A549 (cell line): ENCODE measurements at regions not wholly inside any gene's neighbourhood (a gene's known extent, or its start where the extent isn't known, plus 50 kb on each side); places are given as distances from the start of the nearest gene placed in this dataset.

Experiments used
- ATAC-seq, 2 experiments: fragments of 200-7000 bp in 1 of 2; fragments of >200 bp in 1 of 2; cut with Nextera tagmentation in 1 of 2; cut with Tn5 transposase in 1 of 2; 3 replicates each; pipeline versions ENCODE4 v1.8.0 to v1.9.1; 2018 to 2020; ENCODE audit warnings: mild to moderate bottlenecking in 1 of 2, moderate library complexity in 1 of 2
- CTCF ChIA-PET: fragments of 300-600 bp; sonication (Branson Sonifier 250); formaldehyde crosslinking; extraction: SDS; loops from one replicate; lab custom pipeline; 2021; ENCODE audit warnings: antibody characterized with exemption, inconsistent platforms; lab: Yijun Ruan, JAX
- POLR2A ChIA-PET: fragments of 350-600 bp; formaldehyde crosslinking; extraction: SDS; loops from one replicate; lab custom pipeline; 2021; ENCODE audit warnings: antibody characterized with exemption, inconsistent platforms; lab: Yijun Ruan, JAX
- DNase-seq, 2 experiments: peaks; one replicate each; pipeline versions ENCODE4 v3.0.0 to v3.0.0-alpha.2; 2011 to 2016; ENCODE audit warnings: low read depth in 1 of 2, low spot score in 1 of 2
- FAIRE-seq: peaks from 2 replicates; lab custom pipeline; 2011; peaks lifted over from hg19 to GRCh38; lab: Jason Lieb, UNC
- H3K27ac ChIP-seq, 2 experiments: fragments of >200 bp; sonication (Bioruptor Twin); formaldehyde crosslinking; 3 replicates each; pipeline ENCODE4 v1.5.1; 2016 to 2017
- H3K4me1 ChIP-seq: fragments of >200 bp; sonication (Bioruptor Twin); formaldehyde crosslinking; 3 replicates; pipeline ENCODE4 v1.6.1; 2016
- H3K4me2 ChIP-seq: fragments of >200 bp; sonication (Bioruptor Twin); formaldehyde crosslinking; 3 replicates; pipeline ENCODE4 v1.6.1; 2016
- H3K4me3 ChIP-seq: fragments of >200 bp; sonication (Bioruptor Twin); formaldehyde crosslinking; 3 replicates; pipeline ENCODE4 v1.5.1; 2016
- H3K9me3 ChIP-seq: fragments of >200 bp; sonication (Bioruptor Twin); formaldehyde crosslinking; 3 replicates; pipeline ENCODE4 v1.6.1; 2016
- CBX2 ChIP-seq: fragments of 200-600 bp; sonication (generic); IDR thresholded peaks from 2 replicates; pipeline ENCODE4 v1.6.1; 2016; ENCODE audit warnings: low read depth, mild to moderate bottlenecking, borderline replicate concordance
- CBX8 ChIP-seq: fragments of 200-600 bp; sonication (generic); IDR thresholded peaks from 2 replicates; pipeline ENCODE4 v1.6.1; 2016
- CEBPB ChIP-seq, 2 experiments: fragments of >200 bp in 1 of 2; sonication (Bioruptor Twin) in 1 of 2; formaldehyde crosslinking in 1 of 2; IDR thresholded peaks; 2 replicates each; pipeline ENCODE4 v1.6.1; 2012 to 2016
- CHD2 ChIP-seq: fragments of 150-350 bp; IDR thresholded peaks from 2 replicates; pipeline ENCODE4 v1.6.1; 2014; ENCODE audit warnings: low read length; ENCODE audit not compliant: partially characterized antibody
- ESRRA ChIP-seq: fragments of 150-350 bp; IDR thresholded peaks from 2 replicates; pipeline ENCODE4 v1.6.1; 2014; ENCODE audit warnings: mild to moderate bottlenecking, low read length, borderline replicate concordance
- FOSB ChIP-seq: fragments of 250-450 bp; sonication (Bioruptor Pico); IDR thresholded peaks from 2 replicates; pipeline ENCODE4 v1.5.0; 2020; ENCODE audit warnings: mild to moderate bottlenecking, moderate library complexity
- FOSL2 ChIP-seq, 2 experiments: fragments of 450-650 bp in 1 of 2; fragments of >200 bp in 1 of 2; sonication (Bioruptor Twin) in 1 of 2; formaldehyde crosslinking; IDR thresholded peaks; 2 replicates each; pipeline versions ENCODE4 v1.5.0 to v1.6.1; 2016 to 2020; ENCODE audit warnings: mild to moderate bottlenecking in 1 of 2, moderate library complexity in 1 of 2
- FOXS1 ChIP-seq: fragments of 250-450 bp; sonication (Bioruptor Pico); IDR thresholded peaks from 2 replicates; pipeline ENCODE4 v1.5.0; 2020; ENCODE audit warnings: mild to moderate bottlenecking, moderate library complexity
- HDAC2 ChIP-seq: fragments of 200-600 bp; sonication (generic); IDR thresholded peaks from 2 replicates; pipeline ENCODE4 v1.6.1; 2016
- HOXA7 ChIP-seq: fragments of 250-450 bp; sonication (Bioruptor Pico); IDR thresholded peaks from 2 replicates; pipeline ENCODE4 v1.5.0; 2020; ENCODE audit warnings: mild to moderate bottlenecking, moderate library complexity
- HOXB5 ChIP-seq: fragments of 250-450 bp; sonication (Bioruptor Pico); IDR thresholded peaks from 2 replicates; pipeline ENCODE4 v1.5.0; 2020; ENCODE audit warnings: mild to moderate bottlenecking, moderate library complexity
- MAFK ChIP-seq: fragments of 450-650 bp; IDR thresholded peaks from 2 replicates; pipeline ENCODE4 v1.6.1; 2014; ENCODE audit not compliant: partially characterized antibody
- MYC ChIP-seq: IDR thresholded peaks from 2 replicates; pipeline ENCODE4 v1.6.1; 2012; ENCODE audit warnings: mild to moderate bottlenecking, inconsistent platforms, low read length, improper control_type of control experiment, borderline replicate concordance
- NPAS2 ChIP-seq: fragments of 250-450 bp; sonication (Bioruptor Pico); IDR thresholded peaks from 2 replicates; pipeline ENCODE4 v1.8.0; 2022; ENCODE audit warnings: mild to moderate bottlenecking, moderate library complexity, borderline replicate concordance
- NR3C1 ChIP-seq: fragments of >200 bp; sonication (Bioruptor Twin); formaldehyde crosslinking; IDR thresholded peaks from 3 replicates; pipeline ENCODE4 v1.6.1; 2017
- POLR2A ChIP-seq: IDR thresholded peaks from 2 replicates; pipeline ENCODE4 v1.6.1; 2012; ENCODE audit warnings: mild to moderate bottlenecking, low read length
- RARB ChIP-seq: fragments of 250-450 bp; sonication (Bioruptor Pico); IDR thresholded peaks from 2 replicates; pipeline ENCODE4 v1.8.0; 2021; ENCODE audit warnings: mild to moderate bottlenecking, moderate library complexity
- RCOR1 ChIP-seq: fragments of 150-350 bp; IDR thresholded peaks from 2 replicates; pipeline ENCODE4 v1.6.1; 2014; ENCODE audit warnings: antibody characterized with exemption, low read length, low read depth
- REST ChIP-seq: fragments of 200-600 bp; sonication (generic); IDR thresholded peaks from 2 replicates; pipeline ENCODE4 v1.6.1; 2016; ENCODE audit warnings: antibody characterized with exemption, mild to moderate bottlenecking, moderate library complexity
- RNF2 ChIP-seq: fragments of 200-600 bp; sonication (generic); IDR thresholded peaks from 2 replicates; pipeline ENCODE4 v1.6.1; 2016; ENCODE audit warnings: low read depth, mild to moderate bottlenecking, antibody characterized with exemption, moderate library complexity, borderline replicate concordance
- SREBF2 ChIP-seq: fragments of 450-650 bp; IDR thresholded peaks from 2 replicates; pipeline ENCODE4 v1.6.1; 2014; ENCODE audit warnings: mild to moderate bottlenecking, moderate library complexity
- ZFP36 ChIP-seq: fragments of 450-650 bp; IDR thresholded peaks from 2 replicates; pipeline ENCODE4 v1.6.1; 2014; ENCODE audit warnings: borderline replicate concordance; ENCODE audit not compliant: partially characterized antibody
- ZNF302 ChIP-seq: fragments of 250-450 bp; sonication (Bioruptor Pico); IDR thresholded peaks from 2 replicates; pipeline ENCODE4 v1.9.0; 2021; ENCODE audit warnings: inconsistent platforms, mild to moderate bottlenecking, moderate library complexity
- WGBS: methylation state at CpG from one replicate; pipeline ENCODE4 v1.1.6; 2017; ENCODE audit errors: missing lambda C conversion rate; 5-methylcytosine and 5-hydroxymethylcytosine counted together
- TF ChIP-seq, protein P1 (sequence below): fragments of >200 bp; sonication (Bioruptor Twin); formaldehyde crosslinking; IDR thresholded peaks from 3 replicates; pipeline ENCODE4 v1.5.1; 2016
- TF ChIP-seq, protein P2 (sequence below): fragments of 250-450 bp; sonication (Bioruptor Pico); IDR thresholded peaks from 2 replicates; pipeline ENCODE4 v1.5.0; 2020; ENCODE audit warnings: low read depth, mild to moderate bottlenecking, moderate library complexity

- WGBS = 41% methylated on average over 2 of the region's 2 CpGs
Observed at GRCh38 chr2:42861321-42861720, 68.9 kb upstream of the HAAO start.

GRCh38 chr2:42860319-42861094 is 68.1 kb upstream of the HAAO start:
- TF ChIP-seq, protein P1, sequence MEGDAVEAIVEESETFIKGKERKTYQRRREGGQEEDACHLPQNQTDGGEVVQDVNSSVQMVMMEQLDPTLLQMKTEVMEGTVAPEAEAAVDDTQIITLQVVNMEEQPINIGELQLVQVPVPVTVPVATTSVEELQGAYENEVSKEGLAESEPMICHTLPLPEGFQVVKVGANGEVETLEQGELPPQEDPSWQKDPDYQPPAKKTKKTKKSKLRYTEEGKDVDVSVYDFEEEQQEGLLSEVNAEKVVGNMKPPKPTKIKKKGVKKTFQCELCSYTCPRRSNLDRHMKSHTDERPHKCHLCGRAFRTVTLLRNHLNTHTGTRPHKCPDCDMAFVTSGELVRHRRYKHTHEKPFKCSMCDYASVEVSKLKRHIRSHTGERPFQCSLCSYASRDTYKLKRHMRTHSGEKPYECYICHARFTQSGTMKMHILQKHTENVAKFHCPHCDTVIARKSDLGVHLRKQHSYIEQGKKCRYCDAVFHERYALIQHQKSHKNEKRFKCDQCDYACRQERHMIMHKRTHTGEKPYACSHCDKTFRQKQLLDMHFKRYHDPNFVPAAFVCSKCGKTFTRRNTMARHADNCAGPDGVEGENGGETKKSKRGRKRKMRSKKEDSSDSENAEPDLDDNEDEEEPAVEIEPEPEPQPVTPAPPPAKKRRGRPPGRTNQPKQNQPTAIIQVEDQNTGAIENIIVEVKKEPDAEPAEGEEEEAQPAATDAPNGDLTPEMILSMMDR = no peak
- TF ChIP-seq FOXS1 (CRISPR knock-in tag) (no peak), MYC (no peak), HOXB5 (CRISPR knock-in tag) (no peak), NPAS2 (CRISPR knock-in tag) (no peak), NR3C1 (no peak), HDAC2 (no peak)
- TF ChIP-seq, protein P2, sequence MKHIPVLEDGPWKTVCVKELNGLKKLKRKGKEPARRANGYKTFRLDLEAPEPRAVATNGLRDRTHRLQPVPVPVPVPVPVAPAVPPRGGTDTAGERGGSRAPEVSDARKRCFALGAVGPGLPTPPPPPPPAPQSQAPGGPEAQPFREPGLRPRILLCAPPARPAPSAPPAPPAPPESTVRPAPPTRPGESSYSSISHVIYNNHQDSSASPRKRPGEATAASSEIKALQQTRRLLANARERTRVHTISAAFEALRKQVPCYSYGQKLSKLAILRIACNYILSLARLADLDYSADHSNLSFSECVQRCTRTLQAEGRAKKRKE (CRISPR knock-in tag) = no peak
- WGBS = 50% methylated on average over 5 of the region's 5 CpGs
- FAIRE-seq (no peak), DNase-seq (no peak), ATAC-seq (no peak)
- no peaks in the 10 kb centered on the region for H3K4me1 ChIP-seq
- ChIA-PET POLR2A (no interaction called here), CTCF (interaction anchor here (0.6 to 7.3 kb wide), 12 partner anchors 13 to 717 kb away, joined by 3 to 59 read pairs (median 6); partner anchors contain the start of gene ZFP36L2)
- H3K9me3 ChIP-seq = peaks cover 6% of the 10 kb centered on the region; the same call in 1 of the 3 replicates
- no peak overlapping the region for H3K4me3 ChIP-seq
- no peak overlapping the region for H3K27ac ChIP-seq
- H3K4me2 ChIP-seq = no peak overlapping the region

More at GRCh38 chr2:42861321-42861720, 68.9 kb upstream of the HAAO start:
- Histone ChIP-seq H3K4me1 (no peaks in the 10 kb centered on the region), H3K4me3 (no peak overlapping the region), H3K27ac (no peak overlapping the region), H3K4me2 (no peak overlapping the region), H3K9me3 (peaks cover 6% of the 10 kb centered on the region; the same call in 1 of the 3 replicates)
- FAIRE-seq (no peak), DNase-seq (no peak), ATAC-seq (no peak)
- CTCF ChIA-PET = no interaction called here
- POLR2A ChIA-PET = no interaction called here
- TF ChIP-seq POLR2A (no peak), RNF2 (no peak), CBX8 (no peak), NR3C1 (no peak), FOSB (CRISPR knock-in tag) (no peak), RARB (no peak), SREBF2 (no peak), HOXA7 (no peak), CBX2 (no peak), CHD2 (no peak), ZFP36 (no peak), CEBPB (IDR thresholded peaks at IDR 0.05) (no peak), ZNF302 (CRISPR knock-in tag) (no peak), FOSL2 (IDR thresholded peaks at IDR 0.05) (no peak), FOSL2 (CRISPR knock-in tag; IDR thresholded peaks at IDR 0.05) (no peak)

DNA sequence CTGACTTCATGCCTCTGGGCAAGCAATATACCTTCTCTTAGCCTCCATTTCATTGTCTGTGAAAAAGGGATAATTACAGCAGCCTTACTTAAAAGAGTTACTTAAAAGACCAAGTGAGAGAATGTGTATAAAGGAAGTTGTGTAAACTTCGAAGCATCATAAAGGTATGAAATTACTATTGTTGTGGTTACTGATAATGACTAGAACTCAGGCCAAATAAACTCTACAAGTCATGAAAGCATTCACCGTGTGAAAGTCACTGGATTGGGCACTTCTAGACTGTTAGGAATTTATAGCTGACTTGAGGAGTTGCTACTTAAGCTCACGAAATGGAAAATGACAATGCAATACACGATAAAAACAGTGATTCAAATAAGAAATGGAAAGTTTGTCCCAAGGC is 67.4 kb upstream of the HAAO start:
- Histone ChIP-seq H3K9me3 (peaks cover 6% of the 10 kb centered on the region; the same call in 1 of the 3 replicates), H3K4me3 (no peak overlapping the region), H3K4me1 (no peaks in the 10 kb centered on the region), H3K4me2 (no peak overlapping the region), H3K27ac (no peak overlapping the region)
- ChIA-PET CTCF (interaction anchor here (0.6 to 7.3 kb wide), 37 partner anchors 8 to 717 kb away, joined by 3 to 59 read pairs (median 3); partner anchors contain the start of gene ZFP36L2), POLR2A (no interaction called here)
- DNase-seq (no peak), FAIRE-seq (no peak), ATAC-seq (no peak)
- 54% methylated on average over 4 of the region's 4 CpGs for WGBS
- no peak for TF ChIP-seq CHD2
- TF ChIP-seq, protein P2 (CRISPR knock-in tag) = no peak
- no peak for TF ChIP-seq RCOR1
- TF ChIP-seq ESRRA = no peak
- no peak for TF ChIP-seq CEBPB (IDR thresholded peaks at IDR 0.05)
- no peak for TF ChIP-seq NR3C1
- no peak for TF ChIP-seq REST
- TF ChIP-seq MAFK = no peak
- TF ChIP-seq FOXS1 (CRISPR knock-in tag) = no peak
- no peak for TF ChIP-seq MYC
